D721Med (cell line): ENCODE measurements at regions not wholly inside any gene's neighbourhood (a gene's known extent, or its start where the extent isn't known, plus 50 kb on each side); places are given as distances from the start of the nearest gene placed in this dataset.

Experiments used
- DNase-seq: peaks from one replicate; pipeline ENCODE4 v3.0.0; 2011; ENCODE audit warnings: low spot score; ENCODE audit not compliant: insufficient read length
- FAIRE-seq: peaks from 2 replicates; lab custom pipeline; 2011; peaks lifted over from hg19 to GRCh38; lab: Jason Lieb, UNC
- TF ChIP-seq, protein P1 (sequence below): IDR thresholded peaks from 2 replicates; pipeline ENCODE4 v1.5.1; 2012; ENCODE audit warnings: mild to moderate bottlenecking, control low read depth; ENCODE audit not compliant: insufficient read depth; ENCODE audit errors: missing control alignments

DNA sequence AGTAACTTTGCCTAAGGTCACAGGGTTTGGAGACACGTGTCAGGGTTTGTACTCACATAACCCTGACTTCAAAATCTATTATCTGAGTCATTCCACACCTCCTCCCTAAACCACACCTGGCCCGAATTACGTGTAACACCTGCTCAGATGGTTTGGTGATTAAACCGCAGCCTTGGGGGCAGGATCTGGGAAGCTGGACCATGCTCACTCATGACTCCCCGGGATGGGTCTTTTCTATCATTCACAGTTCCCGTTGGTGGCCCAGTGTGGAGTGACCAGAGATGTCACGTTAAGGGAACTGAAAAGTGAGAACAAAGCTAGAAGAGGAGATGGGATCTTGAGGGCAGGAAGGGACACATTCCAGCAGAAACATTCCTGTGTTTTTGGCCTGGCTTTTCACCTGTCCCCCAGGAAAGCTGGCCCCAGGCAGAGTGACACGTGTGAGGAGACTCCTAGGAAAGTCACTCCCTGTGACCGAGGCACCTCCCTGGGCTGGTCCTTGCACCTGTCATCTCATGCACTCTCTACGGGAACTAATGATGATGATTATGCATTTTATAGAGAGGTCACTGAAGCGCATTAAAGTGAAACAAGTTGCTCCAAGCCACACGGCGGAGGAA is 75.4 kb upstream of the POMGNT2 start:
- DNase-seq (no peak), FAIRE-seq (no peak)

DNA sequence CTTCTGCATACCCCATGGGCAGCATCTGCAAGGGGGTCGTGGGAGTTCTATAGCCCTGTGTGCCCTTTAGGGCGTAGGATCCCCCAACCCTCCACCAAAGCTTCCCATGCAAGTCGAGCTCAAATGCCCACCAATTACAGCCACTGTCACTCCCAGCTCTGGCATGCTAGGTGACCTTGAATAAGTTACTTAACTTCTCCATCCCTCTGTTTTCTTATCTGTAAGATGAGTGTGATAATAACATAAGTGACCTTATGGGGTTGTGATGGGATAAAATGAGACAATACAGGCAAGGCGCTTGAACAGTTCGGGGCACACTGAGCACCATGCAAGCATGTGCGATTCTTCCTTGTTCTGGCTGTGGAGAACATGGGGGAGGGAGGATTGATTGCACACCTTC is 74.8 kb upstream of the POMGNT2 start:
- no peak for FAIRE-seq
- DNase-seq = no peak
- TF ChIP-seq, protein P1, sequence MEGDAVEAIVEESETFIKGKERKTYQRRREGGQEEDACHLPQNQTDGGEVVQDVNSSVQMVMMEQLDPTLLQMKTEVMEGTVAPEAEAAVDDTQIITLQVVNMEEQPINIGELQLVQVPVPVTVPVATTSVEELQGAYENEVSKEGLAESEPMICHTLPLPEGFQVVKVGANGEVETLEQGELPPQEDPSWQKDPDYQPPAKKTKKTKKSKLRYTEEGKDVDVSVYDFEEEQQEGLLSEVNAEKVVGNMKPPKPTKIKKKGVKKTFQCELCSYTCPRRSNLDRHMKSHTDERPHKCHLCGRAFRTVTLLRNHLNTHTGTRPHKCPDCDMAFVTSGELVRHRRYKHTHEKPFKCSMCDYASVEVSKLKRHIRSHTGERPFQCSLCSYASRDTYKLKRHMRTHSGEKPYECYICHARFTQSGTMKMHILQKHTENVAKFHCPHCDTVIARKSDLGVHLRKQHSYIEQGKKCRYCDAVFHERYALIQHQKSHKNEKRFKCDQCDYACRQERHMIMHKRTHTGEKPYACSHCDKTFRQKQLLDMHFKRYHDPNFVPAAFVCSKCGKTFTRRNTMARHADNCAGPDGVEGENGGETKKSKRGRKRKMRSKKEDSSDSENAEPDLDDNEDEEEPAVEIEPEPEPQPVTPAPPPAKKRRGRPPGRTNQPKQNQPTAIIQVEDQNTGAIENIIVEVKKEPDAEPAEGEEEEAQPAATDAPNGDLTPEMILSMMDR = no peak

More for the DNA sequence above, 75.4 kb upstream of the POMGNT2 start:
- TF ChIP-seq, protein P1 = no peak

DNA sequence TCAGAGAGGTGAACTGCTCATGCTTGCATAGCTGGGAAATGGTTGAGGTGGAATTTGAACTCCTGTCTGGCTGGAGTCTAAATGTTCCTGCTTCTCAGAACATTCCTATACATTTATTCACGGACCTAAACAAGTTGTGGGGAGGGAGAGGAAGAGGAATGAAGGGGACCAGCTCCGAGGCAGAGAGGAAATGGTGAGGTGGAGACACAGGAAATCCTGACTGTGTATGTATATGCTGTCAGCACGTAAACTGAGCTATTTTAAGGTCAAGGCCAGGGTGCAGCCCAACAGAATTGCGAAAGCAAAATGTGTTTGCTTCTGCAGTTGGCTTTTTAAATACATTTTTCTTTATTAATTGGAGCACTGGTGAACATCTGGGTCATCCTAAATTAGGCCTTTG is 74.1 kb upstream of the POMGNT2 start:
- TF ChIP-seq, protein P1 = no peak
- no peak for DNase-seq
- FAIRE-seq = no peak

DNA sequence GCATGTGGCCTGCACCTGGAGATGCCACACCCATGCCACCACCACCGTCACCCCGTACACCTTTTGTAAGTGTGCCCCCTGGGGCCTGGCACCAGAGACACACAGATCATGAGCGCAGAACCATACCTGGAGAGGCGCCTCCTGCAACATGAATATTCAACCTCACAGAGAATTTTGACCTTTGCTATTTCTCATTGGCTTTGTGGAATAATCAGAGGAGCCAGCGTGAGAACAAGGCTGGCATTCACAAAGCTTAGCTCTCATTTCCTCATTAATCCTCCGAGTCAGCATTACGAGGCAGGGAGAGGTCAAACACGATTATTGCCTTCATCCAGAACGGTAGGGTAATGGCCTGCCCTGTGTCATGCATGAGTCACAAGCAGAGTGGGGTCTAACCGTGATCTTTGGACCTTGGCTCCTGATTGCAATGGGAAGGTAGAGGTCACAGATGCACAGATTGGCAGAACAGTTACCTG is 73.0 kb upstream of the POMGNT2 start:
- FAIRE-seq = no peak
- TF ChIP-seq, protein P1 = no peak
- no peak for DNase-seq

DNA sequence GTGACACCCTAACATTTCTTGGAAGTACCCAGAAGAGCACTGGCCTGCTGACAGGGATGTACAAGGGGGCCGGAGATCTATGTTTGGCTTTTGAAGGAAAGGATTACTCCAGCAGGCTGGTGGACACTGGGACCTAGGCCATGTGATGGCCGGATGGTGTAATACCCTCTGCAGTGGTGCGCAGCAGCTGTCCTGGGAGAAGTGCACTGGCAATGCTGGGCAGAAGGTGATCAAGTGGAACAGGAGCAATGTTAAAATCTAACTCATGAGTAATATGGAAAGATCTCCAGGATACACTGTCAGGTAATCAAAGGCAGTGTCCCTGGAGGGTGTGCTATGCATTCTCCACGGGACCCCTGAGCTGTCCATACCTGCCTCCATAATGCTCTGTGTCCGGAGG is 71.2 kb upstream of the POMGNT2 start:
- DNase-seq (no peak), FAIRE-seq (no peak)
- TF ChIP-seq, protein P1 = no peak

DNA sequence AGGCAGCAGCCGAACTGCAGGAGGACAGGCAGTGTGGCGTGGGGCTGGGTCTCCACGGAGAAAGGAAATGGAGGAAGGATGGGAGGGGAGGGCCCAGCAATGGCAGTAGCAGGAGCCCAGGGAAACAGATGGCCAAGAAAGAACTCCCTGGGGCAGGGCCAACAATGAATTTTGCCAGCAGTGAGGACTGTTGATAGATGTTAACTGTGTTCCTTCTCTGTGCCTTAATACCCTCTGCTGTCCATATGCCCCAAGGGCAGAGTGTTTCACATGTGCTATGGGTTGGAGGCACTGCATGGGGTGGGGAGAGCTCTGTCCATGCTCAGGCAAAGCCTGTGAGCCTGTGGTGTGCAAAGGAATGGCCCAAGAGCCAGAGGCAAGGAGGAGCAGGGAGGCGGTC is 70.8 kb upstream of the POMGNT2 start:
- FAIRE-seq = no peak
- DNase-seq = no peak
- TF ChIP-seq, protein P1 = no peak

DNA sequence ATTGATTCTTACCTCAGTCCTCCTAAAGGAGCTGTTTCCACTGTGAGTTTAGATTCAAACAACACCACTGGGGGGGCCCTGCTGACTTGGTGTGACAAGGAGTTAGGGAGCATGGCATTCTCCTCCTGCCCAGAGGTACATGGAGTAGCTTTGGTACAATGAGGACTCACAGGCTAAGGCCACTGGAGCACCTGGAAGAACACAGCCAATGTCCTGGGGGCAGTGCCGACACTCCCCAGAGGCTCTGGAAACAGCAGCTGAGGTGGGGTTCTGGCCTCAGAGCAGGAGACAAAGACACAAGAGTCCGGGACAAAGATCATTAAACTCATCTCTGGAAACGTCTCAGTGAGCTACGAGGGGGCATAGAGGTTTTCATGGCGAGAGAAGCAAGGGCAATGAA is 69.7 kb upstream of the POMGNT2 start:
- TF ChIP-seq, protein P1 = no peak
- no peak for FAIRE-seq
- no peak for DNase-seq
